CD14-positive monocyte (primary cell): ENCODE measurements at regions not wholly inside any gene's neighbourhood (a gene's known extent, or its start where the extent isn't known, plus 50 kb on each side); places are given as distances from the start of the nearest gene placed in this dataset.
A peak's percentile ranks its signal among the peaks of the same experiment; 100 is the strongest.

ENCODE experiments used
- DNase-seq, 3 donors: peaks; one replicate each; pipeline ENCODE4 v3.0.0-alpha.2; 2011 to 2022
- H2AFZ ChIP-seq: 2 replicates; pipeline ENCODE4 v1.6.0; 2012; ENCODE audit warnings: mild to moderate bottlenecking, low read depth, low read length, inconsistent platforms; ENCODE audit not compliant: insufficient read depth, poor library complexity, severe bottlenecking
- H3K27ac ChIP-seq, 2 donors: 1 replicate in 1 of 2; 2 replicates in 1 of 2; pipeline ENCODE4 v1.5.1; 2012 to 2013; ENCODE audit warnings: low read length in 2 of 2, control low read depth in 1 of 2, inconsistent platforms in 1 of 2, low read depth in 1 of 2, mild to moderate bottlenecking in 1 of 2
- H3K27me3 ChIP-seq, 2 donors: one replicate each; pipeline versions ENCODE4 v1.6.0 to v1.6.1; 2011 to 2013; ENCODE audit warnings: low read length in 2 of 2; ENCODE audit not compliant: control insufficient read depth in 2 of 2, insufficient read depth in 2 of 2
- H3K36me3 ChIP-seq, 2 donors: replicated peaks in 1 of 2; 1 replicate in 1 of 2; 2 replicates in 1 of 2; pipeline versions ENCODE4 v1.5.1 to v1.6.1; 2012 to 2013; ENCODE audit warnings: low read length in 2 of 2, control low read depth in 1 of 2, inconsistent platforms in 1 of 2, mild to moderate bottlenecking in 1 of 2; ENCODE audit not compliant: insufficient read depth in 2 of 2, control insufficient read depth in 1 of 2
- H3K4me1 ChIP-seq, 2 donors: 1 replicate in 1 of 2; 2 replicates in 1 of 2; pipeline versions ENCODE4 v1.5.1 to v1.6.1; 2012 to 2013; ENCODE audit warnings: low read length in 2 of 2, control low read depth in 1 of 2, inconsistent platforms in 1 of 2, mild to moderate bottlenecking in 1 of 2, moderate library complexity in 1 of 2; ENCODE audit not compliant: insufficient read depth in 2 of 2, control insufficient read depth in 1 of 2
- H3K4me2 ChIP-seq: replicated peaks from 2 replicates; pipeline ENCODE3; 2012; ENCODE audit warnings: low read length, moderate library complexity, mild to moderate bottlenecking; ENCODE audit not compliant: poor library complexity, severe bottlenecking; ENCODE audit errors: extremely low read depth
- H3K4me3 ChIP-seq, 3 experiments: fragments of 200-600 bp in 1 of 3; sonication (generic) in 1 of 3; replicated peaks in 1 of 3; 1 replicate in 2 of 3; 2 replicates in 1 of 3; pipeline ENCODE4 v1.5.1; 2011 to 2013; ENCODE audit warnings: low read length in 3 of 3, mild to moderate bottlenecking in 3 of 3, control low read depth in 2 of 3, low read depth in 2 of 3, inconsistent platforms in 1 of 3, moderate library complexity in 1 of 3
- H3K79me2 ChIP-seq: 2 replicates; pipeline ENCODE4 v1.6.0; 2012; ENCODE audit warnings: mild to moderate bottlenecking, control low read depth, inconsistent platforms, low read length, moderate library complexity; ENCODE audit not compliant: insufficient read depth
- H3K9ac ChIP-seq: 2 replicates; pipeline ENCODE4 v1.6.0; 2017; ENCODE audit warnings: low read length, mild to moderate bottlenecking; ENCODE audit not compliant: insufficient read depth, poor library complexity, severe bottlenecking
- H3K9me3 ChIP-seq, 2 donors: replicated peaks in 1 of 2; 1 replicate in 1 of 2; 2 replicates in 1 of 2; pipeline versions ENCODE4 v1.5.1 to v1.6.1; 2012 to 2013; ENCODE audit warnings: low read length in 2 of 2, control low read depth in 1 of 2; ENCODE audit not compliant: control insufficient read depth in 1 of 2, insufficient read depth in 1 of 2
- H4K20me1 ChIP-seq: 2 replicates; pipeline ENCODE4 v1.6.0; 2012; ENCODE audit warnings: mild to moderate bottlenecking, low read length, control low read depth, moderate library complexity; ENCODE audit not compliant: insufficient read depth
- H3K27ac Mint-ChIP-seq, 7 donors: one replicate each; pipeline ENCODE4 v1.8.0; 2020; ENCODE audit warnings: mild to moderate bottlenecking in 7 of 7, mixed read lengths in 7 of 7, moderate library complexity in 6 of 7, inconsistent platforms in 2 of 7
- H3K27me3 Mint-ChIP-seq, 3 donors: one replicate each; pipeline ENCODE4 v1.8.0; 2021 to 2022; ENCODE audit warnings: low read depth in 3 of 3, mild to moderate bottlenecking in 3 of 3, mixed read lengths in 3 of 3, moderate library complexity in 3 of 3, inconsistent platforms in 1 of 3
- H3K36me3 Mint-ChIP-seq, 2 donors: one replicate each; pipeline ENCODE4 v1.8.0; 2020; ENCODE audit warnings: mixed read lengths in 2 of 2, inconsistent platforms in 1 of 2, mild to moderate bottlenecking in 1 of 2
- H3K4me1 Mint-ChIP-seq: one replicate; pipeline ENCODE4 v1.8.0; 2020; ENCODE audit warnings: mild to moderate bottlenecking, mixed read lengths
- H3K4me3 Mint-ChIP-seq, 2 donors: one replicate each; pipeline ENCODE4 v1.8.0; 2020; ENCODE audit warnings: mild to moderate bottlenecking in 2 of 2, mixed read lengths in 2 of 2, moderate library complexity in 1 of 2
- H3K9me3 Mint-ChIP-seq, 7 donors: one replicate each; pipeline ENCODE4 v1.8.0; 2020 to 2022; ENCODE audit warnings: mixed read lengths in 7 of 7, mild to moderate bottlenecking in 6 of 7, moderate library complexity in 6 of 7, inconsistent platforms in 2 of 7
- CTCF ChIP-seq: fragments of 200-600 bp; IDR thresholded peaks from one replicate; pipeline ENCODE4 v1.8.0; 2022; ENCODE audit warnings: antibody characterized with exemption, mild to moderate bottlenecking
- WGBS: methylation state at CpG from one replicate; pipeline ENCODE4 v1.1.5; 2013; ENCODE audit warnings: missing lambda C conversion rate; ENCODE audit not compliant: insufficient coverage; 5-methylcytosine and 5-hydroxymethylcytosine counted together
- intact Hi-C, 2 donors: fragments of 100-400 bp; cut with micrococcal nuclease; formaldehyde crosslinking; loops; one replicate each; pipeline versions ENCODE4 v1.15.0 to v1.15.1; 2023

GRCh38 chr16:80407265-80407987 is 133.4 kb upstream of the DYNLRB2 start:
- Histone ChIP-seq H3K9me3 (no peaks in the 10 kb centered on the region), H3K27ac (no peak overlapping the region), H3K4me1 (no peaks in the 10 kb centered on the region), H3K4me2 (no peak overlapping the region), H3K9ac (no peak overlapping the region), H3K27me3 (no peaks in the 10 kb centered on the region), H4K20me1 (no peaks in the 10 kb centered on the region), H2AFZ (no peak overlapping the region), H3K79me2 (no peaks in the 10 kb centered on the region), H3K4me3 (no peak overlapping the region), H3K36me3 (no peaks in the 10 kb centered on the region)
- WGBS, result 100% methylated on average over 1 of the region's 3 CpGs
- DNase-seq, result no peak
- H3K27ac Mint-ChIP-seq, result no peak overlapping the region
- intact Hi-C loops, result no loop called here
- no peak overlapping the region for H3K4me3 Mint-ChIP-seq
- no peaks in the 10 kb centered on the region for H3K36me3 Mint-ChIP-seq
- no peaks in the 10 kb centered on the region for H3K4me1 Mint-ChIP-seq
- H3K9me3 Mint-ChIP-seq, result peaks cover 0 to 5% (median 2%) of the 10 kb centered on the region in 7 donors
- peaks cover 2 to 10% (median 4%) of the 10 kb centered on the region in 3 donors for H3K27me3 Mint-ChIP-seq
- TF ChIP-seq CTCF, result no peak

- Mint-ChIP-seq H3K4me3 (no peak overlapping the region), H3K27ac (peak overlapping the region in 1 of 7 donors; percentile 58), H3K4me1 (no peaks in the 10 kb centered on the region), H3K36me3 (no peaks in the 10 kb centered on the region), H3K27me3 (peaks cover 4 to 8% (median 4%) of the 10 kb centered on the region in 3 donors), H3K9me3 (peaks cover 0 to 3% (median 2%) of the 10 kb centered on the region in 7 donors)
- no peak for TF ChIP-seq CTCF
- no peak for DNase-seq
- H3K36me3 ChIP-seq, result no peaks in the 10 kb centered on the region
- no peak overlapping the region for H3K27ac ChIP-seq
- H2AFZ ChIP-seq, result no peak overlapping the region
- intact Hi-C loops, result no loop called here
- H3K27me3 ChIP-seq, result no peaks in the 10 kb centered on the region
- no peaks in the 10 kb centered on the region for H4K20me1 ChIP-seq
- no peaks in the 10 kb centered on the region for H3K9me3 ChIP-seq
- no peak overlapping the region for H3K9ac ChIP-seq
- H3K4me2 ChIP-seq, result no peak overlapping the region
- no peak overlapping the region for H3K4me3 ChIP-seq
- H3K79me2 ChIP-seq, result no peaks in the 10 kb centered on the region
- no peaks in the 10 kb centered on the region for H3K4me1 ChIP-seq
These were observed 135.9 kb upstream of the DYNLRB2 start for GRCh38 chr16:80404847-80405246.
